ENCODE measurements at regions not wholly inside any gene's neighbourhood (a gene's known extent, or its start where the extent isn't known, plus 50 kb on each side); places are given as distances from the start of the nearest gene placed in this dataset.

DNA sequence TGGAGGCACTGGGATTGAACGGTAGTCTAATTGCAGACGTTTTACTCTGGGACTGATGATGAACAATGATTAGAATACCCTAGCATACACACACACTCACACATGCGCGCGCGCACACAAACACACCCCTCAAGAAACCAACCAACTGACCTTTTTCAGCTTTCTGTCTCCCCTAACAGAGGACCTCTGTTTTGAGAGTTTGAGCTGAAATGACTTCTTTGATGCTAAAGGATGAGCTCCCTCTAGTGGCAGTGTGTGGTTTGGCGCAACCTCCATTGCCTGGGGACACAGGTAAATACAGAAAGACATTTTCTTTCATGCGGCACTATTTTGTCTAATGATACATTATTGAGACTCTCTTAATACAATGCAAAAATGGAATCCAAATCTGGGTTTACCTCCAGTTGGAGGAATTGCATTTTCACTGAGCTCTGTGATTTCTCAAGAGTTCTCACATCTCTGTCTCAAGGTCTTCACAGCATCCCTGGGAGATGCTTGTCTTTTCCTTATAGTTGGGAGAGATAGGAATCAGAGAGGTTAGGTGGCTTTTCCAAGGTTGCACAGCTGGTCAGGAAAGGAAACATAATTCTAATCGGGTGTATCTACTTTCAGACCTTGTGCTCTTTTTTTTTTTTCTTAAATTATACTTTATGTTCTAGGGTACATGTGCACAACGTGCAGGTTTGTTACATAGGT is 187.5 kb downstream of the TMEM38B start:
- Mint-ChIP-seq H3K27ac (no peak overlapping the region), H3K27me3 (peaks cover 10% of the 10 kb centered on the region), H3K4me1 (peaks cover 19% of the 10 kb centered on the region), H3K9me3 (no peaks in the 10 kb centered on the region), H3K4me3 (no peak overlapping the region)
- ATAC-seq (peak; percentile 52), DNase-seq (peak; percentile 54 to 63)

DNA sequence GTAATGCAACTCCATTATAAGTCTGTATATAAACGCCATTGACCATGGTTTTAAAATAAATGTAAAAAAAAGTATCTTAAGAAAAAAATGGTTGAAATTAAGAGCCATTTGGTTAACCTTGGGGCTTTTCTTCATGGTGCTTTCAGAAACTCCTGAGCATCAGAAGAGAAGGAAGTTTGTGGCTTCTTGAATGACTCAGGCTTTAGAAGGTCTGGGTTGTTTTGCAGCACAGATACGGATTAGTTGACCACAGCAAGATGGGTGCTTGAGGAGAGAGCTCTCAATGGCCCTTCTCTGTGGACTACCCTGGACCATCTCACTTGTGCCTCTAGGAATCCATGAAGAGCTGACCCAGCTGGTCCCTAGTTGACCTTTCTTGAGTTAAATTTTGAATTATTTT is 189.5 kb downstream of the TMEM38B start:
- H3K4me3 Mint-ChIP-seq = no peak overlapping the region
- H3K9me3 Mint-ChIP-seq = no peaks in the 10 kb centered on the region
- ATAC-seq = peak; percentile 81
- H3K4me1 Mint-ChIP-seq = peaks cover 23% of the 10 kb centered on the region
- DNase-seq = no peak
- H3K27ac Mint-ChIP-seq = peak overlapping the region in 1 of 2 donors; percentile 46
- H3K27me3 Mint-ChIP-seq = peaks cover 10% of the 10 kb centered on the region

- DNase-seq = no peak
- peaks cover 23% of the 10 kb centered on the region for H3K4me1 Mint-ChIP-seq
- ATAC-seq = no peak
- no peak overlapping the region for H3K27ac Mint-ChIP-seq
- peaks cover 10% of the 10 kb centered on the region for H3K27me3 Mint-ChIP-seq
- H3K9me3 Mint-ChIP-seq = no peaks in the 10 kb centered on the region
- no peak overlapping the region for H3K4me3 Mint-ChIP-seq
Measured at GRCh38 chr9:105884416-105884815, 190.1 kb downstream of the TMEM38B start.

GRCh38 chr9:105886136-105886535 is 191.8 kb downstream of the TMEM38B start:
- H3K4me3 Mint-ChIP-seq = no peak overlapping the region
- peak overlapping the region in 1 of 2 donors; percentile 5 for H3K27ac Mint-ChIP-seq
- peaks cover 10% of the 10 kb centered on the region for H3K27me3 Mint-ChIP-seq
- ATAC-seq (no peak), DNase-seq (no peak)
- H3K9me3 Mint-ChIP-seq = no peaks in the 10 kb centered on the region
- H3K4me1 Mint-ChIP-seq = peaks cover 23% of the 10 kb centered on the region

- peaks cover 23% of the 10 kb centered on the region for H3K4me1 Mint-ChIP-seq
- ATAC-seq (no peak), DNase-seq (no peak)
- H3K27me3 Mint-ChIP-seq = peaks cover 10% of the 10 kb centered on the region
- H3K27ac Mint-ChIP-seq = no peak overlapping the region
- no peaks in the 10 kb centered on the region for H3K9me3 Mint-ChIP-seq
- H3K4me3 Mint-ChIP-seq = no peak overlapping the region
Measured at GRCh38 chr9:105887679-105888078, 193.3 kb downstream of the TMEM38B start.

DNA sequence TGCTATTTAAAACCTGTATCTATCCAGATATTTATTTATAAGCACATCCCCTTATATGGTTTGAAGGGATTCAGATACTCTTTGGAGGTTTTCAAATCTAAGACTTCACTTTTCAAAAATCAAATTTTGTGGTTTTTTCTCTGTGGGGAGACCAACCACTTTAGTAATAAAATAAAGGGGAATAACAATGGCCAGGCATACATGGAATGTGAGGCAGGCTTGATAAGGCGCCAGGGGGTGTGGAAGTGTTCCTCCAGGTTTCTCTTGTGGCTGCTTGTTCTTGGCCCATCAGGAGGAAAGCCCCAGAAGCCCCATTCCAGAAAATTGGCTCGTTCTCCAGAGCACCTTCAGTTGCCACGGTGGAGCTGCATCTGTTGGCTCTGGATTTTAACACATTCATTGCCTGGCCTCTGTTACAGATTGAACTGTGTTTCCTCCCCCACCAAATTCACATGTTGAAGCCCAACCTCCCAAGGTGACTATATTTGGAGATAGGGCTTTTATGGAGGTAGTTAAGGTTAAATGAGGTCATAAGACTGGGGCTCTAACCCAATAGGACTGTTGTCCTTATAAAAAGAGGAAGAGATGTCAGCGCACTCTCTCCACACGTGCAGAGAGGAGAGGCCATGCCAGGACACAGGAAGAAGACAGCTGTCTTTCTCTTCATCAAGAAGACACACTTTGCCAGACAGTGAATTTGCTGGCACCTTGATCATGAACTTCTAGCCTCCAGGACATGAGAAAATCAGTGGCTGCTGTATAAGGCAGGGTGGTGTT is 195.9 kb downstream of the TMEM38B start:
- Mint-ChIP-seq H3K4me3 (no peak overlapping the region), H3K27me3 (no peaks in the 10 kb centered on the region), H3K27ac (no peak overlapping the region), H3K4me1 (peaks cover 6% of the 10 kb centered on the region), H3K9me3 (no peaks in the 10 kb centered on the region)
- ATAC-seq = no peak
- DNase-seq = no peak

DNA sequence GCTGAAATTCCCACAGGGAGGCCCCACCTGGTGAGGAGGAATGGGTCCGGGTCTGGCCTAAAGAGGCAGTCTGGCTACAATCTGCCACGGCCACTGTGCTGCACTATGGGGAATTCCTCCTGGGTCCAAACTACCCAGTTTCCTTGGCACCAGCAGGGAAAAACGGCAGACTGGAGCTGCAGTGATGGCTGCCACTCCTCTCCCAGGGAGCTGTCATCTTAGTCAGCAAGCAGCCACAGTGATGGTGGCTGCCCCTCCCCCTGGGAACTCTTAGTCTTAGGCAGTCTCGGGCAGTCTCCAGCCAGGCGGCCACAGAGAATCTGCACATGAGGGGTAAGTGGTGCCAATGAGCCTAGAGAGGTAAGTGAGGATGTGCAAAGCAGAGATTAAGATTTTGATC is 205.8 kb downstream of the TMEM38B start:
- ATAC-seq (no peak), DNase-seq (no peak)
- Mint-ChIP-seq H3K9me3 (peaks cover 6 to 8% of the 10 kb centered on the region in 2 donors), H3K4me1 (peaks cover 5% of the 10 kb centered on the region), H3K27me3 (peaks cover 8% of the 10 kb centered on the region), H3K27ac (no peak overlapping the region), H3K4me3 (no peak overlapping the region)

DNA sequence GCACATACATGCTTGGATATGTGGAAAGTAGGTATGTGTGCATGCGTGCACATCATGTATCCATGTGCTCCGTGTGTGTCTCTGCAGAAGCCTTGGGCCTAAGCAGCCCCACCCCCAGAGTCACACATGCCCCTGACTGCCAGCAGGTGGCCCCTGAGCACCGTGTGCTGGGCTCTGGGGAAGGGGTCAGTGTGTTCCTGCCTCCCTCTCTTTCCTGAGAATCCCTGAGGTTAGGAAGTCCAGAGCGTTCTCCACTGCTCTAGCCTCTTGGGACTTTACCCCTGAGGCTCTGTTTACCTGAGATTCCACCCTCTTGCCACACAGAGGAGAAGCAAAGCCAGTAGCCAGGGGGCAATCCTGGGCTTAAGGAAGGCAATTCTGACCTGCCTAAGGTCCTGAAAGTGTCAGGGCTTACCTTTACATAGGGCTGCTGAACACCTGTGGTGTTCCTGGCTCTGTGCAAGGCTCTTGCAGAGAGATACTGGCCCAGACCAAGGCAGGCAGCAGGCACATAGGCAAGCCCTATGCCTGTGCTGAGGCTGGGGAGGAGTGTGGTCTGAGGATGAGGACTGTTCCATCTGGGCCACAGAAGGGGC is 207.3 kb downstream of the TMEM38B start:
- ATAC-seq (peak; percentile 83), DNase-seq (no peak)
- Mint-ChIP-seq H3K4me1 (peaks cover 5% of the 10 kb centered on the region), H3K27ac (no peak overlapping the region), H3K9me3 (peaks cover 6 to 8% of the 10 kb centered on the region in 2 donors), H3K4me3 (no peak overlapping the region), H3K27me3 (peaks cover 8% of the 10 kb centered on the region)

DNA sequence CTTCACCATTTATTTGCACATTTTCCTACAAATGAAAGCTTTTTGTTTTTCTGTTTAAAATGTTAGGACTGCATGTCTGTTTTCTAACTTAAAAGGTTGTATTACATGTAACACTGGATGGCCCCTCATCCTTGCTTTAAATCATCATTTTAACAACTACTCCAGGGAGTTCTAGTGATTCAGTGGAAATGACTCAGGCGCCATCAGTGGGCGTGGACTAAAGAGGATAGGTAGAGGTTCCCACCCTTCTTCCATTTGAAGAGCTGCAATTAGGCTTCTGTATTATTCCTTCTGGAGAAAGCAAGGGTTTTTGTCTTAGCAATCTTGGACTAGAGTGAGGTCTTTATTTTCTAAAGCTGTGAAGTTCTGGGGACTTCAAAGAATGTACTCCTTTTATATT is 213.7 kb downstream of the TMEM38B start:
- Mint-ChIP-seq H3K4me1 (no peaks in the 10 kb centered on the region), H3K9me3 (no peaks in the 10 kb centered on the region), H3K27me3 (no peaks in the 10 kb centered on the region), H3K4me3 (no peak overlapping the region), H3K27ac (no peak overlapping the region)
- ATAC-seq (no peak), DNase-seq (no peak)

DNA sequence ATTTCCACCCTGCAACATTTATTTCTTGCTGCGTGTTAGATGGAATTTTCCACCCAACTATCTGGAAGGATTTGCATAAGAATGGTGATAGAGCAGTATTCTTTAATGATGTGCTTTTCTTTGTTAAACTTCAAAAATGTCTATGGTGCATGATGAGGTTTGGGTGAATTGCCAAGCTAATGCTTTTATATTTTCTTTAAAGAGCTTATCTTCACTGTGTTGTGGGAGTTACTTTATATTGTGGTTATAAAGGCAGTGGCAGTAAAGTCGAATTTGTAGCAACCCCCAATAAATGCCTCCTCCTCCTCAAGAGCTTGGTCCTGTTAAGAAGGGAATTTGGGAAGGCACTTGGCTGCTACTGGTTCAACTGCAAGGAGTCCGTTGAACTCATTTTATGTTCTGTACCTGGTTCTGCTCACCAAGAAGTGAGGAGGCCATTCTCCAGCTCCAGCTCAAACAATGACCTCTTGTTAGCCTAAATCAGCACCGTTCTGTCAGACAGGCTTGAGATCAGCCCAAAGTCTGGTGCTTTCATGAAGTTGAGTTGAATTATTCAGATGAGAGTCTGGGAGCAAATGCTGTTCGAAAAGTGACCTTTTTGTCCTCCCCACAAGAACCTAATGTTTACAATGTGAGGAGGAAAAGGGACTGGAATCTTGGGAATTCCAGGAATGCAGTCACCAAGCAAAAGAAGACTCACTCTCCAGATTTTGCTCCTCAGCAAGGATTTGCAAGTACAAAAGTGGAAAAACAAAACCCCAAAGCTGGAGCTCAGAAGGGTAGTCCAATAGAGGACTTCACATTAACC is 217.0 kb downstream of the TMEM38B start:
- Mint-ChIP-seq H3K9me3 (no peaks in the 10 kb centered on the region), H3K4me3 (no peak overlapping the region), H3K27me3 (no peaks in the 10 kb centered on the region), H3K27ac (no peak overlapping the region), H3K4me1 (no peaks in the 10 kb centered on the region)
- ATAC-seq (no peak), DNase-seq (no peak)

DNA sequence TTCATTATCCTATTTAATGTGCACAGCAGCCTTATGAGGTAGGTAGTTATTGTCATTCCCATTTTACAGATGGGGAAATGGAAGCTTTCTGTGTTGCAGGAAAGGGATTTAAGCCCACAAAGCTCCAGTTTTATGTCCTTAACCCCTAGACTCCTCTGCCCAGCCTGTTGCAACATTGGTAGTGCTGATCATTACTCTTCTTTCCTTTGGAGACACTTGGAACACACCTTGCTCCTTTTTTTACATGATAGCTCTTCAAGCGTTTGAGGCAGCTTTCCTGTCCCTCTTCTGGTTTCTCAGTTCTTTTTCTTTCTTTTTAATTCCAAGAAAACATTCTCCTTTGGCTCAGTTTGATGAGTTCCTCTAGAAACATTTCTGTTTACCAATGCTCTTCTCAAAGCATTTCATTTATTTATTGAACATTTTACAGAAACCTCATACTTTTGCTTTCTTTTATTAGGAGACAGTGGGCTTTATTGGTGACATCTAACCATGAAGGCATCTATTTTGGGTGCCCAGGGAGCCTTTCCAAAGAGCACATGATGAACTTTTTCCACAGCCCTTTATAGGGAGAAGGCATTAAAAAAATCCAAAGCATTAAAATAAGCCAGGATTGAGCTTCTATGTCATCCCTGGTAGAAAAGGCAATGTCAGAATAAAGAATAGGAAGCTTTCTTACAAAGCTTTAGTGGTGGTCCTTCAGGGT is 218.0 kb downstream of the TMEM38B start:
- Mint-ChIP-seq H3K27me3 (no peaks in the 10 kb centered on the region), H3K9me3 (no peaks in the 10 kb centered on the region), H3K4me1 (no peaks in the 10 kb centered on the region), H3K4me3 (no peak overlapping the region), H3K27ac (no peak overlapping the region)
- no peak for ATAC-seq
- DNase-seq = no peak

DNA sequence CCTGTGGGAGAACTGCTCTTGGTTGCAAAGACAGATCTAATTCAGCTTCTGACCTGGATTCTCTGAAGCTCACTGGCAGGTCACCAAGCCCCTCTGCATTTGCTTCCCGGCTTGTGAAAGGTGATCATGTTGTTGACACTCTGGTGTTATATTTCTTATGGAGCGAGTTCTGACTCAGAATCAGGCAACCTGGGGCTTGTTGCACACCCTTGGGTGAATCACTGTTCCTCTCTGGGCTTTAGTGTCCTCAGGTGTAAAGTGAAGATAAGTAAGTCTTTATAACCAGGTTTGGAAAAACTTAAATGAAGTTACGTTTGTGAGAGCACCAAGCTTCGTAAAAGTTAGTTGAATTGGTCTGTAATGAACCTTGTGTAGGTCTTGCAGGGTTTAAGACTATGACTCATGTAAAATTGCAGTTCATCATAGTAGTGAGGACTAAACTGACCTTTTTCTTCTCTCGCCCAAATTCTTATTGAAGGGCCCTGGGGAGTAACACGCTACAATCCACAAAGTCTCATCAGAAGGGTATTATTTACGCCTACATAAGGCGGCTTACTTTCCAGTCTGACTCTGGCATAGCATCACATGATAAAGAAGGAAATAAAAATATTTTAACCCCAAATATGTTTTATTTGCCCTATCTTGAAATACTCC is 218.6 kb downstream of the TMEM38B start:
- Mint-ChIP-seq H3K27me3 (no peaks in the 10 kb centered on the region), H3K9me3 (no peaks in the 10 kb centered on the region), H3K27ac (no peak overlapping the region)

DNA sequence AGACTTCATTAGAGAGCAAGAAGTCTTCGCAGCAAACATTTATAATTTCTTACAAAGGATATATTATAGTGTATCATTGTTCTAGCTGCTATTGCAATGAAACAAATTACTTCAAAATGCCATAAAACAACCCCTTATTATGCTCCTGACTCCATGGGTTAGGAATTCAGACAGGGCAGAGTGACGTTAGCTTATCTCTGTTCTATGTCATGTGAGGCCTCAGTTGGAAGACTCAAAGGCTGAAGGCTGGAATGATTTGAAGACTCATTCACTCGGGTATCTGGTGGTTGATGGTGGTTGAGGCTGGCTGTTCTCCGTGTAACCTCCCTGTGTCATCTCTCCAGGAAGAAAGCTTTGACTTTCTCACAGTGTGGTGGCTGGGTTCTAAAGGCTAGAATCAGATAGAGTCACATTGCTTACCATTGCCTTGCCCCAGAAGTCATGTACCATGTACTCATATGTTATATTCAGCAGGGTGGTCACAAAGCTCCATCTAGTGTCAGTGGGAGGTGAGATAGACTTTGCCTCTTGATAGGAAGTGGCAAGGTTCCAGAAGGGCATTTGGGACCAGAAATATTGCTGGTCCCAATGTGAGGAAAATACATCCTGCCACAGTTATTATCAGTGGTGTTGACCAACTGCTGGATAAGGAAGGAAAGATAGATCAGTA is 226.9 kb downstream of the TMEM38B start:
- Mint-ChIP-seq H3K9me3 (no peaks in the 10 kb centered on the region), H3K27me3 (no peaks in the 10 kb centered on the region), H3K4me1 (no peaks in the 10 kb centered on the region), H3K4me3 (no peak overlapping the region), H3K27ac (no peak overlapping the region)
- DNase-seq (no peak), ATAC-seq (no peak)

More for the DNA sequence above, 218.6 kb downstream of the TMEM38B start:
- Mint-ChIP-seq H3K4me3 (no peak overlapping the region), H3K4me1 (no peaks in the 10 kb centered on the region)
- DNase-seq (no peak), ATAC-seq (no peak)

GRCh38 chr9:105928416-105928815 is 234.1 kb downstream of the TMEM38B start:
- no peak for ATAC-seq

More at GRCh38 chr9:105928416-105928815, 234.1 kb downstream of the TMEM38B start:
- Mint-ChIP-seq H3K4me3 (no peak overlapping the region), H3K9me3 (peaks cover 0 to 8% of the 10 kb centered on the region in 2 donors), H3K4me1 (no peaks in the 10 kb centered on the region), H3K27me3 (no peaks in the 10 kb centered on the region), H3K27ac (no peak overlapping the region)
- no peak for DNase-seq

Data from stimulated activated naive CD8-positive, alpha-beta T cell treated with anti-CD3 and anti-CD28 coated beads, Interleukin-15, amount 100 ng/mL, for 72 hours (primary cell).